IMR-90 (cell line): ENCODE measurements at regions not wholly inside any gene's neighbourhood (a gene's known extent, or its start where the extent isn't known, plus 50 kb on each side); places are given as distances from the start of the nearest gene placed in this dataset.

Experiments
- ATAC-seq: fragments of 200-7000 bp; cut with Tn5 transposase; 2 replicates; pipeline ENCODE4 v1.9.1; 2020; ENCODE audit warnings: low read depth, mild to moderate bottlenecking, moderate library complexity
- BruUV-seq: library from RNA; stranded (reverse); fragments of 400-500 nt; replicated peaks from 2 replicates; lab custom pipeline; 2021; lab: Mats Ljungman, UMichigan
- CTCF ChIA-PET: fragments of 300-600 bp; formaldehyde crosslinking; extraction: SDS; loops from one replicate; lab custom pipeline; 2021; ENCODE audit warnings: antibody characterized with exemption; lab: Yijun Ruan, JAX
- POLR2A ChIA-PET: fragments of 300-600 bp; sonication (Branson Sonifier 250); formaldehyde crosslinking; loops from one replicate; lab custom pipeline; 2022; ENCODE audit warnings: antibody characterized with exemption; ENCODE audit not compliant: unreplicated experiment; lab: Charles Lee
- DNase-seq: peaks from one replicate; pipeline ENCODE4 v3.0.0; 2013
- H2AFZ ChIP-seq: replicated peaks from 2 replicates; pipeline ENCODE3; 2013; ENCODE audit warnings: low read length, mild to moderate bottlenecking; ENCODE audit not compliant: poor library complexity
- H2AK5ac ChIP-seq: 2 replicates; pipeline ENCODE4 v1.6.1; 2013; ENCODE audit warnings: low read depth, low read length, inconsistent platforms
- H2AK9ac ChIP-seq: replicated peaks from 2 replicates; pipeline ENCODE3; 2013; ENCODE audit warnings: mild to moderate bottlenecking, low read depth, low read length, moderate library complexity; ENCODE audit not compliant: poor library complexity
- H2BK120ac ChIP-seq: 2 replicates; pipeline ENCODE4 v1.6.1; 2013; ENCODE audit warnings: low read depth, low read length, inconsistent platforms
- H2BK15ac ChIP-seq: 3 replicates; pipeline ENCODE4 v1.6.1; 2013; ENCODE audit warnings: low read depth, low read length, inconsistent platforms
- H2BK20ac ChIP-seq: 2 replicates; pipeline ENCODE4 v1.6.1; 2013; ENCODE audit warnings: low read depth, mild to moderate bottlenecking, inconsistent platforms, low read length, moderate library complexity
- H2BK5ac ChIP-seq: 2 replicates; pipeline ENCODE4 v1.6.1; 2013; ENCODE audit warnings: mild to moderate bottlenecking, low read depth, low read length, inconsistent platforms; ENCODE audit not compliant: poor library complexity, severe bottlenecking
- H3K14ac ChIP-seq: replicated peaks from 2 replicates; pipeline ENCODE4 v1.6.1; 2013; ENCODE audit warnings: low read depth, low read length, inconsistent platforms
- H3K18ac ChIP-seq: 2 replicates; pipeline ENCODE4 v1.6.1; 2013; ENCODE audit warnings: low read depth, low read length, control low read depth
- H3K23ac ChIP-seq: 2 replicates; pipeline ENCODE4 v1.6.1; 2013; ENCODE audit warnings: low read depth, low read length, inconsistent platforms
- H3K27ac ChIP-seq: 2 replicates; pipeline ENCODE4 v1.5.1; 2013; ENCODE audit warnings: mild to moderate bottlenecking, control low read depth, low read length; ENCODE audit not compliant: insufficient read depth
- H3K27me3 ChIP-seq: 2 replicates; pipeline ENCODE4 v1.6.1; 2013; ENCODE audit warnings: low read length; ENCODE audit not compliant: control insufficient read depth, insufficient read depth
- H3K36me3 ChIP-seq: 2 replicates; pipeline ENCODE4 v1.6.1; 2013; ENCODE audit warnings: low read length, mixed read lengths; ENCODE audit not compliant: control insufficient read depth, insufficient read depth
- H3K4ac ChIP-seq: 2 replicates; pipeline ENCODE4 v1.6.1; 2013; ENCODE audit warnings: low read depth, low read length, inconsistent platforms
- H3K4me1 ChIP-seq: 2 replicates; pipeline ENCODE4 v1.6.1; 2013; ENCODE audit warnings: low read length, mixed read lengths; ENCODE audit not compliant: control insufficient read depth, insufficient read depth
- H3K4me2 ChIP-seq: 2 replicates; pipeline ENCODE4 v1.6.1; 2013; ENCODE audit warnings: low read depth, mild to moderate bottlenecking, control low read depth, low read length, moderate library complexity
- H3K4me3 ChIP-seq: 2 replicates; pipeline ENCODE4 v1.5.1; 2013; ENCODE audit warnings: low read depth, mild to moderate bottlenecking, control low read depth, low read length, moderate library complexity; ENCODE audit not compliant: insufficient read depth
- H3K56ac ChIP-seq: 2 replicates; pipeline ENCODE4 v1.6.1; 2013; ENCODE audit warnings: low read length, inconsistent platforms; ENCODE audit not compliant: insufficient read depth; ENCODE audit errors: extremely low read depth
- H3K79me1 ChIP-seq, 2 experiments: 2 replicates each; pipeline ENCODE4 v1.6.1; 2013; ENCODE audit warnings: low read length in 2 of 2, inconsistent platforms in 1 of 2, low read depth in 1 of 2
- H3K9ac ChIP-seq: 2 replicates; pipeline ENCODE4 v1.6.1; 2013; ENCODE audit warnings: low read depth, low read length, control low read depth
- H3K9me1 ChIP-seq: 2 replicates; pipeline ENCODE4 v1.6.1; 2013; ENCODE audit warnings: low read length, inconsistent platforms; ENCODE audit not compliant: insufficient read depth
- H3K9me3 ChIP-seq: 2 replicates; pipeline ENCODE4 v1.6.1; 2013; ENCODE audit warnings: low read length; ENCODE audit not compliant: control insufficient read depth, insufficient read depth
- H4K20me1 ChIP-seq: 2 replicates; pipeline ENCODE4 v1.6.1; 2013; ENCODE audit warnings: low read length, inconsistent platforms; ENCODE audit not compliant: insufficient read depth
- H4K5ac ChIP-seq: 2 replicates; pipeline ENCODE4 v1.6.1; 2013; ENCODE audit warnings: mild to moderate bottlenecking, low read depth, low read length, control low read depth
- H4K8ac ChIP-seq, 2 experiments: 2 replicates each; pipeline ENCODE4 v1.6.1; 2013; ENCODE audit warnings: low read depth in 2 of 2, low read length in 2 of 2, control low read depth in 1 of 2, inconsistent platforms in 1 of 2
- H4K91ac ChIP-seq: 2 replicates; pipeline ENCODE4 v1.6.1; 2013; ENCODE audit warnings: low read depth, low read length, inconsistent platforms; ENCODE audit not compliant: insufficient read depth
- BHLHE40 ChIP-seq: fragments of 150-350 bp; IDR thresholded peaks from 2 replicates; pipeline ENCODE4 v1.6.1; 2016; ENCODE audit warnings: mild to moderate bottlenecking, low read depth, low read length
- CEBPB ChIP-seq: IDR thresholded peaks from 2 replicates; pipeline ENCODE4 v1.6.1; 2012; ENCODE audit warnings: low read depth, low read length, improper control_type of control experiment
- CHD1 ChIP-seq: IDR thresholded peaks from 2 replicates; pipeline ENCODE4 v1.6.1; 2012; ENCODE audit warnings: low read depth, low read length, improper control_type of control experiment
- FOS ChIP-seq: fragments of 150-350 bp; IDR thresholded peaks from 2 replicates; pipeline ENCODE4 v1.6.1; 2016; ENCODE audit warnings: low read depth, low read length
- MAFK ChIP-seq: IDR thresholded peaks from 2 replicates; pipeline ENCODE4 v1.6.1; 2012; ENCODE audit warnings: low read depth, low read length, improper control_type of control experiment
- MAZ ChIP-seq: IDR thresholded peaks from 2 replicates; pipeline ENCODE4 v1.6.1; 2012; ENCODE audit warnings: low read depth, mild to moderate bottlenecking, low read length, improper control_type of control experiment, moderate library complexity, borderline replicate concordance
- MXI1 ChIP-seq: IDR thresholded peaks from 2 replicates; pipeline ENCODE4 v1.6.1; 2012; ENCODE audit warnings: low read depth, mild to moderate bottlenecking, low read length, moderate library complexity, borderline replicate concordance
- NFE2L2 ChIP-seq: fragments of 150-350 bp; IDR thresholded peaks from 2 replicates; pipeline ENCODE4 v1.6.1; 2016; ENCODE audit warnings: low read depth, mild to moderate bottlenecking, low read length
- POLR2A ChIP-seq: IDR thresholded peaks from 2 replicates; pipeline ENCODE4 v1.6.1; 2012; ENCODE audit warnings: mild to moderate bottlenecking, low read depth, low read length
- RAD21 ChIP-seq: IDR thresholded peaks from 2 replicates; pipeline ENCODE4 v1.6.1; 2012; ENCODE audit warnings: low read length, improper control_type of control experiment
- RCOR1 ChIP-seq: IDR thresholded peaks from 2 replicates; pipeline ENCODE4 v1.6.1; 2012; ENCODE audit warnings: mild to moderate bottlenecking, low read length, improper control_type of control experiment; ENCODE audit not compliant: insufficient replicate concordance
- RFX5 ChIP-seq: IDR thresholded peaks from 2 replicates; pipeline ENCODE4 v1.8.0; 2012; ENCODE audit warnings: low read depth, mild to moderate bottlenecking, low read length, moderate library complexity
- SMC3 ChIP-seq: fragments of 150-350 bp; IDR thresholded peaks from 2 replicates; pipeline ENCODE4 v1.6.1; 2016; ENCODE audit warnings: low read depth, mild to moderate bottlenecking, antibody characterized with exemption, low read length, moderate library complexity
- dilution Hi-C: fragments of 300-500 bp; cut with HindIII; formaldehyde crosslinking; loops from one replicate; pipeline ENCODE4 v1.14.3; 2018; ENCODE audit warnings: low sequenced_read_pairs; ENCODE audit not compliant: unreplicated experiment
- in situ Hi-C: fragments of 300-500 bp; cut with MboI; formaldehyde crosslinking; loops from 3 replicates; pipeline ENCODE4 v1.14.3; 2019; ENCODE audit warnings: low sequenced_read_pairs, inconsistent platforms, mixed read lengths
- intact Hi-C: fragments of 100-400 bp; cut with micrococcal nuclease; formaldehyde crosslinking; loops from 2 replicates; pipeline ENCODE4 v1.10.0; 2022
- TF ChIP-seq, protein P1 (sequence below): conservative IDR thresholded peaks from 2 replicates; pipeline ENCODE4 v1.5.1; 2012; ENCODE audit warnings: mild to moderate bottlenecking, low read depth, low read length, improper control_type of control experiment
- TF ChIP-seq, protein P2 (sequence below): fragments of 150-350 bp; IDR thresholded peaks from 2 replicates; pipeline ENCODE4 v1.6.1; 2016; ENCODE audit warnings: low read depth, mild to moderate bottlenecking, low read length, moderate library complexity, borderline replicate concordance
- TF ChIP-seq, protein P3 (sequence below): fragments of 150-350 bp; IDR thresholded peaks from 2 replicates; pipeline ENCODE4 v1.6.1; 2017; ENCODE audit warnings: mild to moderate bottlenecking, antibody characterized with exemption, low read length, low read depth

DNA sequence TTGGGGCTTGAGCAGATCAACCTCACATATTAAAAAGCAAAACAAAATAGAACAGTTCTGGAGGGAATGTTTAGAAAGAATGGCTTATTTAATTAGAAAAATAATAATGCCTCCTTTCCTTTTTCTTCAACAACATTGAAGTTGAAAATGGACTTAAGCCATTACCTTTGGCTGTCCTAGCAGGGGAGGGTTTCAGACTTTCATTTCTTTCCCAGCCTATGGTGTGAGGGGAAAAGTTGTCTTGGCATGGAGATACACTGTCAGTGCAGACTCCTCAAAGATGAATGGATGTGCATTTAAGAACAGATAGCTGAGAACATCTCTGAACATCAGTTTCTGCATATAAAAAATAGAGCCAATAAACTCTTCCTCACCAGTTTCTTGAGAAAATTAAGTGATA lies 169.5 kb downstream of the PAX1 start:
- DNase-seq (no peak), ATAC-seq (no peak)
- H3K9me1 ChIP-seq, result no peaks in the 10 kb centered on the region
- H4K20me1 ChIP-seq, result no peaks in the 10 kb centered on the region
- no peak overlapping the region for H2AFZ ChIP-seq
- in situ Hi-C loops, result no loop called here
- no peak overlapping the region for H3K9ac ChIP-seq
- H2BK120ac ChIP-seq, result no peak overlapping the region
- H2AK9ac ChIP-seq, result no peak overlapping the region
- no peak overlapping the region for H3K4me3 ChIP-seq
- no peak overlapping the region for H4K5ac ChIP-seq
- intact Hi-C loops, result no loop called here
- ChIA-PET POLR2A (no interaction called here), CTCF (no interaction called here)
- no peak overlapping the region for H3K4ac ChIP-seq
- H2BK15ac ChIP-seq, result no peak overlapping the region
- H3K36me3 ChIP-seq, result no peaks in the 10 kb centered on the region
- no peak overlapping the region for H2AK5ac ChIP-seq
- no peak overlapping the region for H4K91ac ChIP-seq
- TF ChIP-seq, protein P1, sequence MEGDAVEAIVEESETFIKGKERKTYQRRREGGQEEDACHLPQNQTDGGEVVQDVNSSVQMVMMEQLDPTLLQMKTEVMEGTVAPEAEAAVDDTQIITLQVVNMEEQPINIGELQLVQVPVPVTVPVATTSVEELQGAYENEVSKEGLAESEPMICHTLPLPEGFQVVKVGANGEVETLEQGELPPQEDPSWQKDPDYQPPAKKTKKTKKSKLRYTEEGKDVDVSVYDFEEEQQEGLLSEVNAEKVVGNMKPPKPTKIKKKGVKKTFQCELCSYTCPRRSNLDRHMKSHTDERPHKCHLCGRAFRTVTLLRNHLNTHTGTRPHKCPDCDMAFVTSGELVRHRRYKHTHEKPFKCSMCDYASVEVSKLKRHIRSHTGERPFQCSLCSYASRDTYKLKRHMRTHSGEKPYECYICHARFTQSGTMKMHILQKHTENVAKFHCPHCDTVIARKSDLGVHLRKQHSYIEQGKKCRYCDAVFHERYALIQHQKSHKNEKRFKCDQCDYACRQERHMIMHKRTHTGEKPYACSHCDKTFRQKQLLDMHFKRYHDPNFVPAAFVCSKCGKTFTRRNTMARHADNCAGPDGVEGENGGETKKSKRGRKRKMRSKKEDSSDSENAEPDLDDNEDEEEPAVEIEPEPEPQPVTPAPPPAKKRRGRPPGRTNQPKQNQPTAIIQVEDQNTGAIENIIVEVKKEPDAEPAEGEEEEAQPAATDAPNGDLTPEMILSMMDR, result no peak
- TF ChIP-seq MXI1, result no peak
- no peak for TF ChIP-seq RFX5
- no peak for TF ChIP-seq NFE2L2
- TF ChIP-seq RCOR1, result no peak
- TF ChIP-seq, protein P2, sequence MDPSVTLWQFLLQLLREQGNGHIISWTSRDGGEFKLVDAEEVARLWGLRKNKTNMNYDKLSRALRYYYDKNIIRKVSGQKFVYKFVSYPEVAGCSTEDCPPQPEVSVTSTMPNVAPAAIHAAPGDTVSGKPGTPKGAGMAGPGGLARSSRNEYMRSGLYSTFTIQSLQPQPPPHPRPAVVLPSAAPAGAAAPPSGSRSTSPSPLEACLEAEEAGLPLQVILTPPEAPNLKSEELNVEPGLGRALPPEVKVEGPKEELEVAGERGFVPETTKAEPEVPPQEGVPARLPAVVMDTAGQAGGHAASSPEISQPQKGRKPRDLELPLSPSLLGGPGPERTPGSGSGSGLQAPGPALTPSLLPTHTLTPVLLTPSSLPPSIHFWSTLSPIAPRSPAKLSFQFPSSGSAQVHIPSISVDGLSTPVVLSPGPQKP, result no peak
- TF ChIP-seq RAD21, result no peak
- TF ChIP-seq CHD1, result no peak
- no peak for TF ChIP-seq MAZ
- no peak for TF ChIP-seq SMC3
- no peak for TF ChIP-seq FOS
- no peak for TF ChIP-seq MAFK
- no peak for TF ChIP-seq BHLHE40
- TF ChIP-seq CEBPB, result no peak
- no peak for TF ChIP-seq POLR2A
- TF ChIP-seq, protein P3, sequence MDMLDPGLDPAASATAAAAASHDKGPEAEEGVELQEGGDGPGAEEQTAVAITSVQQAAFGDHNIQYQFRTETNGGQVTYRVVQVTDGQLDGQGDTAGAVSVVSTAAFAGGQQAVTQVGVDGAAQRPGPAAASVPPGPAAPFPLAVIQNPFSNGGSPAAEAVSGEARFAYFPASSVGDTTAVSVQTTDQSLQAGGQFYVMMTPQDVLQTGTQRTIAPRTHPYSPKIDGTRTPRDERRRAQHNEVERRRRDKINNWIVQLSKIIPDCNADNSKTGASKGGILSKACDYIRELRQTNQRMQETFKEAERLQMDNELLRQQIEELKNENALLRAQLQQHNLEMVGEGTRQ, result no peak
- H3K27ac ChIP-seq, result no peak overlapping the region
- H3K27me3 ChIP-seq, result no peaks in the 10 kb centered on the region
- dilution Hi-C loops, result no loop called here
- no peak overlapping the region for H2BK5ac ChIP-seq
- no peak overlapping the region for H3K14ac ChIP-seq
- H3K18ac ChIP-seq, result no peak overlapping the region
- H3K4me1 ChIP-seq, result no peaks in the 10 kb centered on the region
- H4K8ac ChIP-seq, result no peak overlapping the region
- no peaks in the 10 kb centered on the region for H3K79me1 ChIP-seq
- H3K4me2 ChIP-seq, result no peak overlapping the region
- H3K23ac ChIP-seq, result no peak overlapping the region
- peaks cover 10% of the 10 kb centered on the region for H3K9me3 ChIP-seq
- H3K56ac ChIP-seq, result no peak overlapping the region
- H2BK20ac ChIP-seq, result no peak overlapping the region
- no TSS peak for BruUV-seq
